Erythroblast (primary cell): ENCODE measurements at regions not wholly inside any gene's neighbourhood (a gene's known extent, or its start where the extent isn't known, plus 50 kb on each side); places are given as distances from the start of the nearest gene placed in this dataset.
"Not testable (repeated sequence)": the region's sequence is repeated elsewhere in the genome, so short reads cannot be mapped to it uniquely, and the experiment has no call there.

ENCODE experiments used
- GATA1 ChIP-seq: IDR thresholded peaks from 2 replicates; pipeline ENCODE4 v1.6.1; 2011; ENCODE audit warnings: low read depth, mild to moderate bottlenecking, control low read depth, low read length, moderate library complexity
- POLR2A ChIP-seq: IDR thresholded peaks from 2 replicates; pipeline ENCODE4 v1.6.1; 2011; ENCODE audit warnings: mild to moderate bottlenecking, low read length

DNA sequence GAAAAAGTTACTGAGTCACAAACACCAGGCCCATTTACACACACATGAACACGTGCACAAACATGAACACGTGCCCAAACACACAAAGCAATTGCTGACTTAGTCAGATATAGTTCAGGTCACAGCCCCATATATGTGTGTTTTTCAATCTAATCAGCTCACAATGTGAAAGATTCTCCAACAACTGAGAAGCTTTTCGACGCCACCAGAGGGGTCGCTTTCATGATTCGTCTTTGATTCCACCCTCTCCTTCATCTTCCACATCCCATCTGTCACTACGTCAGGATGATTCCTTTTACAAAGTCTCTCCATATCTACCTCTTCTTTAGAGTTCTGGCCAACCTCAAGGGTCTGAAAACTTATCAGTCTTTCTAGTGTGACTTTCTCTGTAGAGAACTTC lies 188.7 kb upstream of the LRRC61 start:
- TF ChIP-seq POLR2A, GATA1: not testable (repeated sequence)
